GM12878 (cell line): ENCODE measurements at regions not wholly inside any gene's neighbourhood (a gene's known extent, or its start where the extent isn't known, plus 50 kb on each side); places are given as distances from the start of the nearest gene placed in this dataset.

ENCODE experiments used
- ATAC-seq: fragments of 200-7000 bp; cut with Tn5 transposase; 3 replicates; pipeline ENCODE4 v1.9.1; 2020; ENCODE audit warnings: mild to moderate bottlenecking, moderate library complexity
- BruUV-seq: library from RNA; stranded (reverse); fragments of 400-500 nt; replicated peaks from 2 replicates; lab custom pipeline; 2021; lab: Mats Ljungman, UMichigan
- CTCF ChIA-PET: fragments of 300-600 bp; sonication (Branson Sonifier 250); formaldehyde crosslinking; extraction: SDS; loops from one replicate; lab custom pipeline; 2021; ENCODE audit warnings: inconsistent platforms; lab: Yijun Ruan, JAX
- POLR2A ChIA-PET: fragments of 350-600 bp; formaldehyde crosslinking; extraction: SDS; loops from one replicate; lab custom pipeline; 2021; ENCODE audit warnings: inconsistent platforms; lab: Charles Lee
- RAD21 ChIA-PET: fragments of 300-600 bp; sonication (Branson Sonifier 250); formaldehyde crosslinking; loops from one replicate; lab custom pipeline; 2023; ENCODE audit warnings: antibody characterized with exemption; ENCODE audit not compliant: unreplicated experiment; lab: Charles Lee
- SMC1A ChIA-PET: fragments of 300-600 bp; sonication (Branson Sonifier 250); formaldehyde crosslinking; loops from one replicate; lab custom pipeline; 2023; ENCODE audit not compliant: unreplicated experiment, uncharacterized antibody; lab: Charles Lee
- DNase-seq: peaks from one replicate; pipeline ENCODE4 v3.0.0-alpha.2; 2011; ENCODE audit warnings: low read depth, low spot score
- FAIRE-seq: peaks from 3 replicates; lab custom pipeline; 2011; peaks lifted over from hg19 to GRCh38; lab: Jason Lieb, UNC
- H2AFZ ChIP-seq: 2 replicates; pipeline ENCODE4 v1.6.0; 2011; ENCODE audit warnings: low read depth, low read length, control low read depth; ENCODE audit not compliant: control insufficient read depth
- H3K27ac ChIP-seq: 2 replicates; pipeline ENCODE4 v1.5.1; 2011; ENCODE audit warnings: control low read depth; ENCODE audit not compliant: control insufficient read depth, insufficient read depth
- H3K27me3 ChIP-seq, 2 experiments: replicated peaks in 1 of 2; 2 replicates each; pipeline versions ENCODE4 v1.6.0 to v1.6.1; 2011; ENCODE audit warnings: low read length in 1 of 2; ENCODE audit not compliant: control insufficient read depth in 2 of 2, insufficient read depth in 2 of 2
- H3K36me3 ChIP-seq, 2 experiments: 2 replicates each; pipeline ENCODE4 v1.5.1; 2011; ENCODE audit warnings: low read length in 1 of 2; ENCODE audit not compliant: control insufficient read depth in 2 of 2, insufficient read depth in 2 of 2
- H3K4me1 ChIP-seq: 2 replicates; pipeline ENCODE4 v1.6.1; 2011; ENCODE audit warnings: mild to moderate bottlenecking, low read length, moderate library complexity, mixed read lengths; ENCODE audit not compliant: control insufficient read depth, insufficient read depth
- H3K4me2 ChIP-seq: 2 replicates; pipeline ENCODE4 v1.6.0; 2011; ENCODE audit warnings: control low read depth; ENCODE audit not compliant: control insufficient read depth, insufficient read depth
- H3K4me3 ChIP-seq: fragments of 200-600 bp; sonication (generic); 2 replicates; pipeline ENCODE4 v1.5.1; 2016
- H3K79me2 ChIP-seq: 2 replicates; pipeline ENCODE4 v1.6.0; 2011; ENCODE audit warnings: low read length; ENCODE audit not compliant: control insufficient read depth, insufficient read depth
- H3K9ac ChIP-seq: 2 replicates; pipeline ENCODE4 v1.8.0; 2011; ENCODE audit warnings: low read length, control low read depth, mixed read lengths; ENCODE audit not compliant: control insufficient read depth, insufficient read depth
- H3K9me3 ChIP-seq: replicated peaks from 3 replicates; pipeline ENCODE4 v1.5.1; 2011; ENCODE audit warnings: mild to moderate bottlenecking, low read length; ENCODE audit not compliant: control insufficient read depth, insufficient read depth
- H4K20me1 ChIP-seq: 2 replicates; pipeline ENCODE4 v1.6.0; 2011; ENCODE audit not compliant: control insufficient read depth, insufficient read depth
- E2F4 ChIP-seq: IDR thresholded peaks from 2 replicates; pipeline ENCODE4 v1.6.1; 2012; ENCODE audit warnings: low read depth, low read length, improper control_type of control experiment
- E2F8 ChIP-seq: fragments of 450-650 bp; IDR thresholded peaks from 2 replicates; pipeline ENCODE4 v1.6.1; 2018; ENCODE audit warnings: mild to moderate bottlenecking, low read depth, moderate library complexity; ENCODE audit not compliant: partially characterized antibody
- EZH2 ChIP-seq: IDR thresholded peaks from 2 replicates; pipeline ENCODE4 v1.6.1; 2012; ENCODE audit warnings: low read depth, mild to moderate bottlenecking, control low read depth, inconsistent platforms, low read length, borderline replicate concordance; ENCODE audit not compliant: control insufficient read depth
- PML ChIP-seq: IDR thresholded peaks from 2 replicates; pipeline ENCODE4 v1.6.1; 2012; ENCODE audit warnings: low read length, inconsistent platforms
- POLR2AphosphoS2 ChIP-seq: IDR thresholded peaks from 2 replicates; pipeline ENCODE4 v1.6.1; 2011; ENCODE audit warnings: low read depth, mild to moderate bottlenecking, low read length, improper control_type of control experiment, moderate library complexity
- RELA ChIP-seq: fragments of 450-650 bp; IDR thresholded peaks from 2 replicates; pipeline ENCODE4 v1.8.0; 2014; ENCODE audit warnings: borderline replicate concordance; ENCODE audit not compliant: partially characterized antibody
- SRF ChIP-seq, 2 experiments: IDR thresholded peaks; 2 replicates each; pipeline ENCODE4 v1.6.1; 2011; ENCODE audit warnings: low read depth in 2 of 2, low read length in 2 of 2, mild to moderate bottlenecking in 1 of 2, moderate library complexity in 1 of 2
- USF1 ChIP-seq: IDR thresholded peaks from 2 replicates; pipeline ENCODE4 v1.6.1; 2011; ENCODE audit warnings: borderline replicate concordance, low read depth, mild to moderate bottlenecking, moderate library complexity, mixed read lengths, low read length; ENCODE audit not compliant: insufficient read depth; ENCODE audit errors: extremely low read length
- USF2 ChIP-seq: IDR thresholded peaks from 2 replicates; pipeline ENCODE4 v1.6.1; 2011; ENCODE audit warnings: low read depth, low read length, improper control_type of control experiment, borderline replicate concordance
- WGBS: methylation state at CpG from one replicate; pipeline ENCODE4 v1.1.6; 2016; ENCODE audit warnings: low lambda C conversion rate; ENCODE audit not compliant: insufficient replicate concordance, insufficient coverage; ENCODE audit errors: missing lambda C conversion rate; 5-methylcytosine and 5-hydroxymethylcytosine counted together
- in situ Hi-C: fragments of 300-500 bp; cut with MboI; formaldehyde crosslinking; loops from 9 replicates; pipeline ENCODE4 v1.14.3; 2018; ENCODE audit warnings: mixed read lengths
- intact Hi-C: fragments of 100-400 bp; cut with micrococcal nuclease; formaldehyde crosslinking; loops from one replicate; pipeline ENCODE4 v1.14.2; 2022; ENCODE audit not compliant: unreplicated experiment

- TF ChIP-seq E2F4 (no peak), USF1 (no peak)
Observed at GRCh38 chr6:74902846-74903245, 303.0 kb downstream of the COL12A1 start (continued).

GRCh38 chr6:74902089-74902488 is 303.8 kb downstream of the COL12A1 start:
- SMC1A ChIA-PET, result interaction anchor here (1.0 kb wide), 1 partner anchor 234 kb away, joined by 3 read pairs; no protein-coding TSS in a partner anchor
- no peaks in the 10 kb centered on the region for H3K79me2 ChIP-seq
- BruUV-seq, result no TSS peak
- no peaks in the 10 kb centered on the region for H3K4me1 ChIP-seq
- POLR2A ChIA-PET, result no interaction called here
- ATAC-seq, result no peak
- in situ Hi-C loops (no loop called here), intact Hi-C loops (no loop called here)
- H3K9me3 ChIP-seq, result no peaks in the 10 kb centered on the region
- TF ChIP-seq SRF (IDR thresholded peaks at IDR 0.05; ENCODE audit: low read depth in 2 of 2, low read length in 2 of 2), result no peak
- no peak for TF ChIP-seq POLR2AphosphoS2
- TF ChIP-seq EZH2, result no peak
- no peak for TF ChIP-seq PML
- no peak for TF ChIP-seq USF2
- no peak for TF ChIP-seq E2F8
- no peak for TF ChIP-seq RELA
- H3K9ac ChIP-seq, result no peak overlapping the region
- no peak for FAIRE-seq
- 0% methylated on average over 1 of the region's 1 CpG for WGBS
- H3K27ac ChIP-seq, result no peak overlapping the region
- RAD21 ChIA-PET, result interaction anchor here (0.9 kb wide), 1 partner anchor 307 kb away, joined by 3 read pairs; no protein-coding TSS in a partner anchor
- no peak overlapping the region for H3K4me2 ChIP-seq
- CTCF ChIA-PET, result interaction anchor here (1.1 to 1.7 kb wide), 2 partner anchors 8 to 16 kb away, joined by 3 to 4 read pairs; no protein-coding TSS in a partner anchor
- no peaks in the 10 kb centered on the region for H3K36me3 ChIP-seq
- H4K20me1 ChIP-seq, result no peaks in the 10 kb centered on the region
- H3K4me3 ChIP-seq, result no peak overlapping the region
- no peak overlapping the region for H2AFZ ChIP-seq
- no peaks in the 10 kb centered on the region for H3K27me3 ChIP-seq
- DNase-seq, result no peak
